GM20000 (cell line): ENCODE measurements at regions not wholly inside any gene's neighbourhood (a gene's known extent, or its start where the extent isn't known, plus 50 kb on each side); places are given as distances from the start of the nearest gene placed in this dataset.

Experiments used
- DNase-seq: peaks from one replicate; pipeline ENCODE4 v3.0.0; 2012; ENCODE audit warnings: low spot score
- CTCF ChIP-seq: IDR thresholded peaks from 2 replicates; pipeline ENCODE4 v1.5.1; 2012; ENCODE audit warnings: mild to moderate bottlenecking, control low read depth; ENCODE audit errors: extremely low read depth, missing control alignments

GRCh38 chr12:125305231-125305630, 240.0 kb downstream of the AACS start:
- no peak for DNase-seq
- no peak for TF ChIP-seq CTCF

- DNase-seq = no peak
- TF ChIP-seq CTCF = no peak
These were observed 245.2 kb downstream of the AACS start for GRCh38 chr12:125310461-125310860.

DNA sequence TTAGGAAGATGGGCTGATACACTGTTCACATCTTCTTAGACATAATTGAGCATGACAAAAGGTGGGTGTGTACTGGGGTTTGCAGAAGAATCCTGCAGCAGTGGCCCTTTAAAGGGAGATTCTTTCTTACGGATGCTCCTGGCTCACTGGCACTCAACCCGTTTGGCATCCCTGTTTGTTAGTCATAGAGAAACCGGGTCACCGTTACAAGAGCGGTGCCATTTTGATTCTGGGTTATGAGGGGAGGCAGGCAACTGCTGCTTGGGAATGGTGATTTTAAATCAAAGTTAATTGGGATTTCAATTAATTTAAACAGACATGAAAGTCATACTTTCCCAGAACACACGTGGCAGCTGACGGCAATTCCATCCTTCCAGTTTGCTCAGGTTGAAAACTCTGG, 245.8 kb downstream of the AACS start:
- DNase-seq = no peak
- TF ChIP-seq CTCF = no peak

- DNase-seq = no peak
- no peak for TF ChIP-seq CTCF
These were observed 247.2 kb downstream of the AACS start for GRCh38 chr12:125312471-125312870.

GRCh38 chr12:125314051-125314755, 249.0 kb downstream of the AACS start:
- no peak for TF ChIP-seq CTCF
- DNase-seq = no peak

DNA sequence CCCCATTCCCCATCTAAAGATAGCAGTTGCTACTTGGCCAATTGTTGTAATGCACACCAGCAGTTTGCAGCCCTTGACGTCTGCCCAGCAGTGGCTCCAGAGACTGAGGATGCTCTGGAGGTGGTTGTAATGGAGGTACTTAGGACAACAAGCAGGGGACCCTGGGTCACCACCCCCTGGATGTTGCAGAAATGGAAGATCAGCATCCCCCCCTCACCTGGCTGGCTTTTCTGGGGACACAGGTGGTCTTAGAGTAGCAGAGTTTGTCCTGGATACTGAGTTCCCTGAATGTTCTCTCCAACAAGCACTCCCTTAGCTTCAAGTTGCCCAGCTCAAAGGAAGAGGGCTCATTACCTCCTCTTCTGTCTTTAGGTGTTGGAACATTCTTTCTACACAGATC, 250.5 kb downstream of the AACS start:
- TF ChIP-seq CTCF = no peak
- no peak for DNase-seq

DNA sequence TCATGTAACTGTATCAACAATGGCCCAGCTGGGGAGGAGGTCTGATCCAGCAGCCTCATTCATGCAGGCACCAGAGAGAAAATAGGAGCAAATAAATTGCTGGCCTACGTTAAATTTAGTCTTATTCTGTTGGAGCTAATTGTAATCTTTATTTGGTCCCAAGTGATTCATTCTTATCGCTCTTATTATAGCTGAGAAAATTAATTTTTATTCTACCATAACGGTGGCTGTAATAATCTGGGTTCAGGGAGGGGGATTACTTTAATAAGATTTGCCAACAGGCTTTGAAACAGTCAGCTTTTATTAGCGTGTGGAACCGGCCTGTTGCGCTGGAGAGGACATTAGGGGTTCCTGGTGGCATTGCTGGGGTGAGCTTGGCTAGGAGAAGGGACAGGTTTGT, 254.9 kb downstream of the AACS start:
- DNase-seq = no peak
- TF ChIP-seq CTCF = no peak
